ENCODE measurements at regions not wholly inside any gene's neighbourhood (a gene's known extent, or its start where the extent isn't known, plus 50 kb on each side); places are given as distances from the start of the nearest gene placed in this dataset.
"Not testable (repeated sequence)": the region's sequence is repeated elsewhere in the genome, so short reads cannot be mapped to it uniquely, and the experiment has no call there.

- not testable (repeated sequence) for DNase-seq
Measured at GRCh38 chr14:105700146-105700545, 173.8 kb downstream of the TMEM121 start.

GRCh38 chr14:105700622-105701288, 174.4 kb downstream of the TMEM121 start:
- DNase-seq, result no peak

GRCh38 chr14:105701456-105702274, 175.3 kb downstream of the TMEM121 start:
- no peak for DNase-seq

GRCh38 chr14:105702275-105702817, 176.0 kb downstream of the TMEM121 start:
- DNase-seq, result no peak

- DNase-seq, result not testable (repeated sequence)
Measured at GRCh38 chr14:105703044-105703665, 176.8 kb downstream of the TMEM121 start.

- DNase-seq, result not testable (repeated sequence)
Measured at GRCh38 chr14:105704091-105704490, 177.7 kb downstream of the TMEM121 start.

GRCh38 chr14:105704492-105704891, 178.1 kb downstream of the TMEM121 start:
- not testable (repeated sequence) for DNase-seq

GRCh38 chr14:105705512-105705861, 179.1 kb downstream of the TMEM121 start:
- DNase-seq, result not testable (repeated sequence)

GRCh38 chr14:105705862-105706700, 179.7 kb downstream of the TMEM121 start:
- DNase-seq, result not testable (repeated sequence)

- not testable (repeated sequence) for DNase-seq
Measured at GRCh38 chr14:105706701-105707019, 180.3 kb downstream of the TMEM121 start.

- DNase-seq, result not testable (repeated sequence)
Measured at GRCh38 chr14:105707099-105707498, 180.7 kb downstream of the TMEM121 start.

- not testable (repeated sequence) for DNase-seq
Measured at GRCh38 chr14:105707723-105708151, 181.4 kb downstream of the TMEM121 start.

GRCh38 chr14:105708251-105709134, 182.1 kb downstream of the TMEM121 start:
- not testable (repeated sequence) for DNase-seq

- DNase-seq, result no peak
Measured at GRCh38 chr14:105709281-105710118, 183.1 kb downstream of the TMEM121 start.

GRCh38 chr14:105710119-105711043, 184.0 kb downstream of the TMEM121 start:
- DNase-seq, result no peak

GRCh38 chr14:105711044-105711620, 184.7 kb downstream of the TMEM121 start:
- no peak for DNase-seq

GRCh38 chr14:105711841-105712460, 185.6 kb downstream of the TMEM121 start:
- no peak for DNase-seq

GRCh38 chr14:105712670-105713069, 186.3 kb downstream of the TMEM121 start:
- not testable (repeated sequence) for DNase-seq

All from effector CD8-positive, alpha-beta T cell (primary cell).